ENCODE measurements at regions not wholly inside any gene's neighbourhood (a gene's known extent, or its start where the extent isn't known, plus 50 kb on each side); places are given as distances from the start of the nearest gene placed in this dataset.

DNA sequence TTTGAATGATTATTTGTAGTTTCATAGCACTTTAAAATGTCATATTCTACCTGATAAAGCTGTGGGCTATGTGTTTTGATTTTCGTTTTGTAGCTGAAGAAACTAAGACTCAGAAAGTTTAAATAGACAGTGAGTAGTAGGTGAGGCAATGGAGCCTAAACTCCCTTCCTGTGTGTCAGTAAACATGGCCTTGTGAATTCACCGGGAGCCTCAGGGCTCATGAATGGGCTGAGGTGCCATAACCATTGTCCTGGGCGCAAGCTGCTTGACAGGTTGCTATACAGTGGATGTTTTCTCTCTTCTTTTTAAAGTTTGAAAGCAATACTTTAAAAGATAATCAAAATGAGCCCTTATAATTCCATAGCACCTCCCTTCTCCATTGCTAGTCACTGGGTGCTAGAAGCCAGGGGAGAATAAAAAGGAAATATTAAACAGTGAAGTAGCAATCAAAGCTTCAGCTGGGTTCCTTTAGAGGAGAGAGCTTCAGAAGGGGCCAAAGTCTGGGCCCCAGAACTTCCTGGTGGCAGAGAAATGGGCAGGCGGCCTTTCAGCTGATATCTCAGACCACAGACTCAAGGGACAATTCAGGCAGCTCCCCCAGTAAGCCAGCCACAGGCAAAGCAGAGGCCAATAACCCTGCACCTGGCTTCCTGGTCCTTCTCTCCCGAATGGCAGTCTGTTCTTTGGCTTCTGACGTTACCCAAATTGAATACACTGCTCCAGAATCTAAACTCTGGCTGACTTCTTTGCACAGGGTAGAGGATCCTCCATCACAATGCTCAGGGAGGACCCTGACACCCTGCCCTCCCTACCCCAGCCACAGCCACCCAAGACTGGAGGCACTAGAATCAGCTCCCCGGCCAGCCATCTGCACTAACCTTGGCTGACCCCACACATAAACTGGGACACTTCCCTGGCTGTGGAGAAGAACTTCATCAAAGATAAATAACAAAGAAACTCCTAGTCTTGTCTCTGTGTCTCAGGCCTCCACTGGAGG lies 51.8 kb upstream of the NPAS2 start:
- H3K9me3 Mint-ChIP-seq (ENCODE audit: insufficient read depth): no peaks in the 10 kb centered on the region
- ATAC-seq (ENCODE audit: low read depth): no peak
- Histone ChIP-seq H4K20me1 (ENCODE audit: control insufficient read depth, insufficient read depth, low read length, poor library complexity, severe bottlenecking) (no peaks in the 10 kb centered on the region), H3K4me1 (ENCODE audit: control insufficient read depth in 2 of 2, insufficient read depth in 2 of 2, low read length in 2 of 2) (no peaks in the 10 kb centered on the region), H3K27me3 (replicated peaks in 1 of 4; ENCODE audit: control extremely low read depth in 1 of 4, control insufficient read depth in 3 of 4, insufficient read depth in 4 of 4, low read length in 3 of 4) (peaks cover 0 to 8% (median 1%) of the 10 kb centered on the region in 4 experiments), H3K27ac (ENCODE audit: low read length in 2 of 2) (no peak overlapping the region), H3K9ac (ENCODE audit: low read length) (no peak overlapping the region), H3K4me2 (replicated peaks; ENCODE audit: low read depth, low read length, poor library complexity, severe bottlenecking) (no peak overlapping the region), H2AFZ (ENCODE audit: insufficient read depth, low read depth, low read length, poor library complexity, severe bottlenecking) (no peak overlapping the region), H3K4me3 (ENCODE audit: control extremely low read depth in 1 of 5, extremely low read depth in 1 of 5, insufficient read depth in 1 of 5, low read depth in 2 of 5, low read length in 4 of 5) (no peak overlapping the region), H3K9me3 (ENCODE audit: control extremely low read depth in 1 of 3, control insufficient read depth in 2 of 3, insufficient read depth in 1 of 3, low read length in 2 of 3) (peaks cover 0 to 6% (median 0%) of the 10 kb centered on the region in 3 donors), H3K36me3 (replicated peaks in 1 of 2; ENCODE audit: control extremely low read depth in 1 of 2, control insufficient read depth in 1 of 2, extremely low read depth in 1 of 2, insufficient read depth in 2 of 2, low read length in 1 of 2) (no peaks in the 10 kb centered on the region), H3K79me2 (ENCODE audit: control insufficient read depth, insufficient read depth, low read length) (no peaks in the 10 kb centered on the region)
- H3K4me1 Mint-ChIP-seq: no peaks in the 10 kb centered on the region
- no peak overlapping the region for H3K27ac Mint-ChIP-seq
- H3K27me3 Mint-ChIP-seq: peaks cover 35% of the 10 kb centered on the region
- no peak for DNase-seq
- ChIA-PET POLR2A (no interaction called here), CTCF (no interaction called here)
- TF ChIP-seq, protein P1, sequence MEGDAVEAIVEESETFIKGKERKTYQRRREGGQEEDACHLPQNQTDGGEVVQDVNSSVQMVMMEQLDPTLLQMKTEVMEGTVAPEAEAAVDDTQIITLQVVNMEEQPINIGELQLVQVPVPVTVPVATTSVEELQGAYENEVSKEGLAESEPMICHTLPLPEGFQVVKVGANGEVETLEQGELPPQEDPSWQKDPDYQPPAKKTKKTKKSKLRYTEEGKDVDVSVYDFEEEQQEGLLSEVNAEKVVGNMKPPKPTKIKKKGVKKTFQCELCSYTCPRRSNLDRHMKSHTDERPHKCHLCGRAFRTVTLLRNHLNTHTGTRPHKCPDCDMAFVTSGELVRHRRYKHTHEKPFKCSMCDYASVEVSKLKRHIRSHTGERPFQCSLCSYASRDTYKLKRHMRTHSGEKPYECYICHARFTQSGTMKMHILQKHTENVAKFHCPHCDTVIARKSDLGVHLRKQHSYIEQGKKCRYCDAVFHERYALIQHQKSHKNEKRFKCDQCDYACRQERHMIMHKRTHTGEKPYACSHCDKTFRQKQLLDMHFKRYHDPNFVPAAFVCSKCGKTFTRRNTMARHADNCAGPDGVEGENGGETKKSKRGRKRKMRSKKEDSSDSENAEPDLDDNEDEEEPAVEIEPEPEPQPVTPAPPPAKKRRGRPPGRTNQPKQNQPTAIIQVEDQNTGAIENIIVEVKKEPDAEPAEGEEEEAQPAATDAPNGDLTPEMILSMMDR (IDR thresholded peaks at IDR 0.05): no peak
- TF ChIP-seq EZH2 (IDR thresholded peaks at IDR 0.05; ENCODE audit: borderline replicate concordance, insufficient read depth, low read depth, low read length, poor library complexity, severe bottlenecking): no peak
- WGBS (ENCODE audit: insufficient coverage): 67% methylated on average over 4 of the region's 7 CpGs
- intact Hi-C loops (cut with micrococcal nuclease): no loop called here
- no peak overlapping the region for H3K4me3 Mint-ChIP-seq
